NCI-H187 (cell line): ENCODE measurements at regions not wholly inside any gene's neighbourhood (a gene's known extent, or its start where the extent isn't known, plus 50 kb on each side); places are given as distances from the start of the nearest gene placed in this dataset.

Experiments used
- DNase-seq, 2 experiments: peaks; one replicate each; lab custom pipeline; 2025; lab: John Stamatoyannopoulos, UW

- DNase-seq: no peak
Measured at GRCh38 chr11:62073061-62073460, 50.8 kb upstream of the INCENP start.

DNA sequence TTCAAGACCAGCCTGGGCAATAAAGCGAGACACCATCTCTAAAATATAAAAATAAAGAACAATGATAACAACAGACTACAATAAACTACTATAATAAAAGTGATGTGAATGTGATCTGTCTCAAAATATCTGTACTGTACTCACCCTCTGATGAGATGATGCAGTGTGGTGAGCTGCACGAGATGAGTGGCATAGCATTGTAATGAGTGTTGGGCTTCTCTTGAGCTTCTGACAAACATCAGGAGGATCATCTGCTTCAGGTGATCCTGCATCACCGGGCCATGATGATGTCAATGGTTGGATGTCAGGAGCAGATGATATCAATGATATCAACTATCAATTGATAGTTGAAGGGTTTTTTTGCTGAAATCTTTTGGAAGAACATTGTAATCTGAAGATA lies 52.4 kb upstream of the INCENP start:
- DNase-seq: no peak

DNA sequence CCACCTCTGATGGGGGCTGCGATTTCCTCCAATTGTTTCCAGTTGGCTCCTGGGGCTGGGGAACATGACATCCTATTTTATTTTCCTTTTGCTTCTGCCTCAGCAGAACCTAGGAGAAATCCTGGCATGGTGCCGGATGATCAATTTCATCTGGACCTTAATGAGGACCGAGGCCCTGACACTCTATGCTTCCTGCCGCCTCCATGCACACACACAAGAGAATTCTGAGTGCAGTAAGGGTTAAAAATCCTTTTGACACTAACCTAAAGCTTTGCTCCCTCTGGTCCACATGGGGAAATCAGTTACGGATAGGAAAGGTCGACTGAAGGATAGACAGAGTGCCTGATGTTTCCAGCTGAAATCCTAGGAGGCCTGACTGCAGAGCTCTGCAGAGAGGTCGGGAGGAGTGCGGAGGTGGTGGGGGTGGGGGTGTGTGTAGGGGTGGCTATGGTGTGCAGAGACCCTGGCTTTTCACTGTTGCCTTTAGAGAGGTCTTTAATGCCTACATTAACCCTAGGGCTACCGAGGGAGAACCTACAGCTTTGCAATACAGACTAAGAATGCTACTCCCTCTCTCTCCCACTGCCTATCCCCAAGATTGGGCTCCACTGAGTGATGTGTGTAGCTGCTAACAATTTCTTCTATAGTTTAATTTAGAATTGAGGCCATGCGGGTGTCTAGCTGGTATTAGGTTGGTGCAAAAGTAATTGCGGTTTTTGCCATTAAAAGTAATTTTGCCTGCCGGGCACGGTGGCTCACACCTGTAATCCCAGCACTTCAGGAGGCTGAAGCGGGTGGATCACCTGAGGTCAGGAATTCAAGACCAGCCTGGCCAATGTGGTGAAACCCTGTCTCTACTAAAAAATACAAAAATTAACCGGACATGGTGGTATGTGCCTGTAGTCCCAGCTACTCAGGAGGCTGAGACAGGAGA lies 53.6 kb upstream of the INCENP start:
- no peak for DNase-seq

GRCh38 chr11:62069374-62069773 lies 54.4 kb upstream of the INCENP start:
- DNase-seq: no peak

DNA sequence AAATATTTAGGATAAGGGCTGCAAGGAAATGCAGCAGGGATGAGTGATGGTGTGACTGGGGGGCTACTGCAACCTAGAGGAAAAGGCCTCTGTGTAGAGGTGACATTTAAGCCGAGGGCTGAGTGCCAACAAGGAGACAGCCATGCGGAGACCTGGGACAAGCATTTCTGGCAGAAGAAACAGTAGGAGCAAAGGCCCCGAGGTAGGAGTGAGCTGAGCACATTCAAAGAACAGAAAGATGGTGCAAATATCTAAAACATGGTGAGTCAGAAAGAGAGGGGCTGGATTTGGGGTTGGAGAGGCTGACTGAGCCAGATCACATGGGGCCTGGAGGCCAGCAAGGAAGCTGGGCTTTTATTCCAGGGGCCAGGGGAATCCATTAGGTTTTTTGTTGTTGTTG lies 55.1 kb upstream of the INCENP start:
- DNase-seq: no peak

- no peak for DNase-seq
Measured at GRCh38 chr11:62067741-62068140, 56.1 kb upstream of the INCENP start.

DNA sequence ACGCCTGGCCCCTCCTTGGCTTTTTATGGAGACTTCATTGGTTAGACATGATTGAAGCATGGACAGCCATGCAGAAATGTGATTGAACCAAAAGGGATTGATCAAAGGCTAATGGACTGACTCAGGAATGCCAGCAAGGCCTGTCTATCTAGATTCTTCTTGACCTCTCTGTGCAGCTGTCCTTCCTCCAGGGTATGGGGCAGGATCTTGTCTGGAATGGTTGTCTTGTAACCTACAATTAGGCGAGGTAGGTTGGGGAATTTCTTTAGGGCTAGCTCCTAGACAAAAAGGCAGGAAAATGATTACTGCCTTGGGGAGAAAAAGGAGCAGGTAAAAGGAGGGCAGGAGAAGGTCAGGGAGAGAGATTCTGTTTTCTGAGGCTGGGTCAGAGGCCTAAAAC lies 59.6 kb upstream of the INCENP start:
- no peak for DNase-seq

- DNase-seq: no peak
Measured at GRCh38 chr11:62062223-62062861, 61.5 kb upstream of the INCENP start.

DNA sequence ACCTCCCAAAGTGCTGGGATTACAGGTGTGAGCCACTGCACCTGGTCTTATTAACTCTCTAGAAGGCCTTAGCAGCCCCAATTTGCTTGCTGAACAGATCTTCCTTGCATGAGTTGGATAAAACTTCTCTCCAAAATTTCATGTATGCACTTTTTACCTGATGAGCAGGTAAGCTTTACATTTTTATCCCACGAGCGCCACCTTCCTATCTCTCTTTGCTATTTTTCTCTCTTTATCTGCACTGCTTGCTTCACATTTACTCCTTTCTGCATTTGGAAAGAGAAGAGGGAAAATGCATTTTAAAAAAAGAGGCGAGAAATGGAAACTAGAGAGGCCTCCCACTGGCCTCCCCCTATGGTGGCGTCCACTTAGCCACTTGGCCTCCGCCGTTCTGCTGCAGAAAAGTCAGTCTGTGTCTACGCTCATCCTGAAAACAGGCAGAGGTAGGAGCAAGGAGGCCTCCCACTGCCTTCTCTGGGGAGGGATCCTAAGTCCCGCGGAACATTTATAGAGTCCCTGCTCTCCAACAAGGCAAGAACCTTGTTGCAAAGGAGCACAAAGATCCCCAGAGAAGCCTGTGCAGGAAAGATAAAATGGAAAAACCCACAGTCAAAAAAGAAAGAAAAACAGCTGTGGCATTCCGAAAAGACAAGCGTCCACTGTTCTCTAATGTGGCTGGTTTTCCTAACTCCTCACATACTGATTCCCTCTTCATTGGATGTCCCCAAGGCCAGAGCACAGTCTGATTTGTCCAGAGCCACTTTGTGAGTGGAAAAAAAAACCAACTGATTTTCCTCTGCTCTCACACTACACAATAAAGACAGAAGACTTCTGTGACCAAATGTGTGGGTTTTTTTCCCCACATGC lies 62.2 kb upstream of the INCENP start:
- DNase-seq: no peak

DNA sequence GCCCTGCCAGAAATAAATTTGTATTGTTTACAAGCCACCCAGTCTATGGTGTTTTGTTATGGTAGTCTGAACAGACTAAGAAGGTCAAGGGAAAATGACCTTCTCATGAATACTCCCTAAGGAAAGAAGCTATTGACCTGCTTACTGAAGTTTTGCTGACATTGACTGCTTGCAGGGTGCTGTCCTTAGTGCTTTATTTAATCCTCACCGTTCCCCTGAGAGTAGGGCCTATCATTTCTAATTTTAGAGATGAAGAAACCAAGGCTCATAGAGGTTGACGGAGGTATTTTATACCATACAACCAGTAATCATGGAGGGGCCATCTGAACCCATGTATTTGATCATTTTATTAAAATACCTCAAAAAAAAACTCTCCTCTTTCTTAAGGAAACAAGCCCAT lies 66.7 kb upstream of the INCENP start:
- no peak for DNase-seq

DNA sequence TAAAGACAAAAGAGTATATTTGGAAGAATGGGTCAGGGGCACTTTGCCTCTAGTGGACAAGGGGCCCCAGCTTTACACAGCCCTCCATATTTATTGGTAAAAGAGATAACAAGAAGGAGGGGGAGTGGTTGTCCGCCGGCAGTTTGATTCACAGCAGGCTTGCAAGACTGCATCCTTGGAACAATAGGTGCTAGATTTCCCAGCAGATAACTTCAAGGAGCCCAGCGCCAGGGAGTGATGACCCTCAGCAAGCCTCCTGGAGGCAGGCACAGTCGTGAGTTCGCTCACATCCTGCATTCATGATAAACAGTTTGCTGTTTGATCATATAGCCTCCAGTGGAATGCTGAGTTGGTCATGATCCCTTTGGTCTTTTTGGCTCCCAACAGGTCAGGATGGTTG lies 67.8 kb upstream of the INCENP start:
- no peak for DNase-seq

- DNase-seq: peak in 1 of 2 experiments; percentile 4
Measured at GRCh38 chr11:62054484-62055121, 69.2 kb upstream of the INCENP start.

GRCh38 chr11:62054081-62054480 lies 69.7 kb upstream of the INCENP start:
- DNase-seq: no peak

- no peak for DNase-seq
Measured at GRCh38 chr11:62050716-62051115, 73.1 kb upstream of the INCENP start.

GRCh38 chr11:62048100-62048499 lies 75.7 kb upstream of the INCENP start:
- no peak for DNase-seq

DNA sequence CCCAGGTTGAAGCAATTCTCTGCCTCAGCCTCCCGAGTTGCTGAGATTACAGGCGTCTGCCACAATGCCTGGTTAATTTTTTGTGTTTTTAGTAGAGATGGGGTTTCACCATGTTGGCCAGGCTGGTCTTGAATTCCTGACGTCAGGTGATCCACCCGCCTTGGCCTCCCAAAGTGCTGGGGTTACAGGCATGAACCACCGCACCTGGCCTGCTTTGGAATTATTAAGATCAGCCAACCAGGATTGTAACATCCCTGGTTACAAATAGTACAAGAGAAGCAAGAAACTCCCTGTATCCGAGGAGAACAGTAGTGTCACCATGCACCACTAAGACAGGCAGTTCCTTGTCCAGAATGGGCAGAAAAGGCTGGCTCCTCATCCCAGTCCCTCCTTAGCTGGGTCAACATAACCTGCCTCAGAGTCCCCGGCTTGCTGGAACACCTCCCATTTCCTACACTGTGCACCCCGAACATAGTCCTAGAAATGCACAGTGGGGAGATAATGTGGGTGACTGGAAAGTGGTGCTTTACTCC lies 77.2 kb upstream of the INCENP start:
- no peak for DNase-seq

DNA sequence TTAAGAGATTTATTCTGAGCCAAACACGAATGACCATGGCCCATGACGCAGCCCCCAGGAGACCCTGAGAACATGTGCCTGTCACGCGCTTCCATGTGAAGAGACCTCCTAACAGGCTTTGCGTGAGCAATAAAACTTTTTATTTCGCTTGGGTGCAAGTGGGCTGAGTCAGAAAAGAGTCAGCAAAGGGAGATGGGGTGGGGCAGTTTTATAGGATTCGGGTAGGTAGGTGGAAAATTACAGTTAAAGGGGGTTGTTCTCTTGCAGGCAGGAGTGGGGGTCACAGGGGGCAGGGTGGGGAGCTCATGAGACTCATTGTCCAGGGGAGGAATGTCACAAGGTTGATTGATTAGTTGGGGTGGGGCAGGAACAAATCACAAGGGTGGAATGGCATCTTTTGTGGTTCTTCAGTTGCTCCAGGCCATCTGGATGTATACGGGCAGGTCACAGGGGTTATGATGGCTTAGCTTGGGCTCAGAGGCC lies 77.2 kb upstream of the FTH1 start:
- no peak for DNase-seq

GRCh38 chr11:62035293-62035692 lies 67.9 kb upstream of the FTH1 start:
- DNase-seq: no peak

- DNase-seq: no peak
Measured at GRCh38 chr11:62034036-62034338, 66.6 kb upstream of the FTH1 start.

GRCh38 chr11:62033191-62034035 lies 66.0 kb upstream of the FTH1 start:
- DNase-seq: no peak
